GM12864 (cell line): ENCODE measurements at regions not wholly inside any gene's neighbourhood (a gene's known extent, or its start where the extent isn't known, plus 50 kb on each side); places are given as distances from the start of the nearest gene placed in this dataset.

Experiments
- DNase-seq: peaks from one replicate; pipeline ENCODE4 v3.0.0-alpha.2; 2011; ENCODE audit warnings: low read depth
- H3K4me3 ChIP-seq: 2 replicates; pipeline ENCODE4 v1.5.1; 2011; ENCODE audit warnings: mild to moderate bottlenecking, low read depth, low read length, control low read depth
- CTCF ChIP-seq: IDR thresholded peaks from 2 replicates; pipeline ENCODE4 v1.5.1; 2011; ENCODE audit warnings: low read depth, mild to moderate bottlenecking, moderate library complexity, low read length, control low read depth, inconsistent platforms; ENCODE audit errors: missing control alignments

- H3K4me3 ChIP-seq: no peak overlapping the region
- TF ChIP-seq CTCF: no peak
- no peak for DNase-seq
Measured at GRCh38 chr2:15763822-15764682, 172.4 kb downstream of the DDX1 start.

GRCh38 chr2:15764683-15765011 lies 173.0 kb downstream of the DDX1 start:
- no peak overlapping the region for H3K4me3 ChIP-seq
- TF ChIP-seq CTCF: no peak
- DNase-seq: no peak

- no peak overlapping the region for H3K4me3 ChIP-seq
- no peak for DNase-seq
- no peak for TF ChIP-seq CTCF
Measured at GRCh38 chr2:15765211-15765610, 173.5 kb downstream of the DDX1 start.

- DNase-seq: no peak
- no peak overlapping the region for H3K4me3 ChIP-seq
- TF ChIP-seq CTCF: no peak
Measured at GRCh38 chr2:15765686-15766302, 174.1 kb downstream of the DDX1 start.

GRCh38 chr2:15766303-15766861 lies 174.0 kb upstream of the MYCN start:
- no peak for DNase-seq
- H3K4me3 ChIP-seq: no peak overlapping the region
- TF ChIP-seq CTCF: no peak

- H3K4me3 ChIP-seq: no peak overlapping the region
- no peak for DNase-seq
- TF ChIP-seq CTCF: no peak
Measured at GRCh38 chr2:15766911-15767597, 173.3 kb upstream of the MYCN start.
